SK-MEL-5 (cell line): ENCODE measurements at regions not wholly inside any gene's neighbourhood (a gene's known extent, or its start where the extent isn't known, plus 50 kb on each side); places are given as distances from the start of the nearest gene placed in this dataset.

Experiments
- DNase-seq: peaks from one replicate; pipeline ENCODE4 v3.0.0-alpha.2; 2016; ENCODE audit warnings: low read depth, low spot score
- in situ Hi-C: cut with HindIII; loops from 2 replicates; pipeline ENCODE4 v1.10.0; 2016; ENCODE audit warnings: low sequenced_read_pairs, high pct_unique_total_duplicates, low pct_unique_long_range_greater_than_20kb

GRCh38 chr3:152611905-152612304, 223.0 kb upstream of the P2RY1 start:
- DNase-seq = no peak
- in situ Hi-C loops = no loop called here

GRCh38 chr3:152613851-152614250, 221.1 kb upstream of the P2RY1 start:
- in situ Hi-C loops = no loop called here
- no peak for DNase-seq

DNA sequence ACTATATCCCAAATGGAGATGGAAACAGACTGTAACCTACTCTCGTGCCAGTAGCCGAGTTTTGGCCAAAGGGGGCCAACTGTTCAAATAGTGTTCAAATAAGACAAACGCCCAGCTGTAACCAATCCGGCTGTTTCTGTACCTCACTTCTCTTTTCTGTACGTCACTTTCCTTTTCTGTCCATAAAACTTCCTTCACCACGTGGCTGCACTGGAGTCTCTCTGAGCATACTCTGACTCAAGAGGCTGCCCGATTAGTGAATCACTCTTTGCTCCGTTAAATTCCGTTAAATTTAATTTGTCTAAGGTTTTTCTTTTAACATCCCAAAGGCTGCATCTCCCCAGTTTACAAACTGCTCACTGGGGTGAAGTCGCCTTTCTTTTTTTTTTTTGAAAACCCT, 219.2 kb upstream of the P2RY1 start:
- DNase-seq = no peak
- in situ Hi-C loops = no loop called here

DNA sequence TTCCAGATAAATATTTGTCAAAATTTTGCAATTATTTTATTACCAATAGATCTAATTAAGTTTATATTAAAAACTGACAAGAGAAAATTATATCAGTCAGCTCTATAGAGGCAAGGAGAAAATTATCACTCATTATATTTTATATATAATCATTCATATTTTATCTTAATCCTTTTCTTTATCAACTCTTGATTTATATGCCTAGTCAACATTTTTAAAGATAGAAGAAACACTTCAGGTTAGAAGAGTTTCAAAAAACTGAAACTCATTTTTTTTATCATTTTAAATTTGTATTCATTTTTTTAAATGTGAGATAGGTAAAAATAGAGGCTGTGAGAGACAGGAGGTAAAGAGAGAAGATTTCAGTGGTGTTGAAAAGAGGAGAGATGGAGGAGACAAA, 217.3 kb upstream of the P2RY1 start:
- no peak for DNase-seq
- in situ Hi-C loops = no loop called here

DNA sequence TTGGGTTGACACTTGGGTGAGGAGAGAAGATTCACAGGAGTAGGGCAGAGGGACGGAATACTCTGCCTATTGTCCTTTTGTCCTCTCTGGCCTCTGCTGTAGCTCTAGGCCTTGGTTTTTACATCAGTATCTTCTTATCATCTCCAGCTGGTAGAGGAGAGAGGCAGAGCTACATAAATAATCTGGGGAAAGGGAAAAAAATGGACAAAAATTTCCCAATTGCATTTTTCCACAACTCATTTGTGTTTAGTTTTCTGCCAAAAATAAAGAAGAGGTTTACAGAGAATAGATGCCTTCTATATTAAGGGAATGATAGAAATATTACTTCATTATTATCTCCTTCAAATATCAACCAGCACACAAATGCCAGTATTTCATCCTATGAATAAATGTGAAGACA, 216.4 kb upstream of the P2RY1 start:
- no peak for DNase-seq
- in situ Hi-C loops = no loop called here

GRCh38 chr3:152619691-152620090, 215.2 kb upstream of the P2RY1 start:
- in situ Hi-C loops = no loop called here
- no peak for DNase-seq

- in situ Hi-C loops = no loop called here
- DNase-seq = peak; percentile 15
Measured at GRCh38 chr3:152620395-152620794, 214.5 kb upstream of the P2RY1 start.

DNA sequence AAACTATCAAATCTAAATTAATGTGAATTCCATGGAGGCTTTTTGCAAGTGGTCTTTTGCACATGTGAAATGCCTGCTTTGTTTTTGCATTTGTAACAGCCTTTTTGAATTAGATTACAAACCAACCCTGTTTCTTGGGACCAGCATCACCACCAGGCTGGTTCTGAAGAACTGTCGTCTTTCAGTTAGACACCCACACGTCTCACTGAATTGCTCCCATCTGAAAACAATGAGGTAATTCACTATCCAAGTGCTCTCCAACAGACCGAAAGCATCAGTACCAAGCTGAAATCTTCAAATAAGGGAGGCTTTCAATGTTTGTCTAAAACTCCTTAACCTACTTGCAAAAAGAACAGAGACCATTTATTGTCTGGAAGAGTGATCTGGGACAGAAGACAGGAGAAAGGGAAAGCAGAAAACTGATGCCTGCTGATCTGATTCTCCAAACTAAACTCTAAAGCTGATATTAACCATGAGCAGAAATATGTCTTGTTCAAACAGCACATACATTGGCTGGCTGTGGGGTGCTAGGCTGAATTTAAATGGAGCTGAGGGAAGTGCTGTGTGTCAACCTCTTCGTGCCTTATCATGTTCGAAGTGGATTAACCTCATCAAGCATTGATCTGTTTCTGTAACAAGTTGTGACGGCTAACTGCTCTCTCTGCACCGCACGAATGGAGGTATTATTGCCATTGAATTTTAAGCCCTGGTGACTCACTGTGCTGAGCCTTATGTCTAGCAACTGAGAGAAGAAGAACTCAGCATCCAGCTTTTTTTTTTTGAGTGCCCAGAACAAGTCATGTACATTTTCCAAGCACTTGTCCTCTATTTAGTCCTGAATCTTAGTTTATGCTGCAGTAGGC, 213.7 kb upstream of the P2RY1 start:
- DNase-seq = peak; percentile 94

DNA sequence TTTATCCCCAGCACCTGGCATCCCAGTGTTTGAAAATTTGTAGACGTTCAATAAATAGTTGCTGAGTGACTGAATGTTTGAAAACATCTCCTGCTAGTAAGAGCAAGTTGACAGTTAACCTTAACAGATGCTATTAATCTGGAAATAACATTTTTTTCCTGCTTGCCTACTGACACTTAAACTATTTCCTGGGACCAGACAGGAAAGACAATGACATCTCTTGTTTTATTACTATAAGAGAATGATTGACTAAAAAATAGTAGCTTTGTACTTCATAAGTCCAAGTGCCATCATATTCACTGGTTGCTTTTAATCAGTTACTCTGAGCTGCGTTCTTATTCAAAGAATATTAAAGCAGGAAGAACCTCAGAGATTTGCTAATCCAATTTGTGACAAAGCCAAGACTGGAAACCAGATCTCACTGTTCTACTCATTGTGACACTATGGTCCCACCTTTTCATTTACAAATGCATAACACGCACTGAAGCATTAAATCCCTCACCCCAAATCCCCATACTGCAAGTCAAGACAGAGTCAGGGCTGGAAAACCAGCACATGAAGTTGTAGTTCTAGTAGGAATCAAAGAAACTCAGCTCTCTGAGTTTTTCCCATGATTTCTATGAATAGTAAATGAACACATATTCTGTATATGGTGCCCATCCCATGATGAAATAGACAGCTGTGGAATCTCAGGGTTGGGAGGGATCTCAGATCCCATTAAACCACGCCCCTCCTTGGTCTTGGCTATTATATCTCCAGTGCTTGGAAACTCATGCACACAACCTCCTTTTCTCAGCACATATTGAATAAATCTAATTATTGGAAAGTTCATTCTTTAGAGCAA, 212.7 kb upstream of the P2RY1 start:
- peak; percentile 36 for DNase-seq

More for the DNA sequence above, 213.7 kb upstream of the P2RY1 start:
- in situ Hi-C loops = no loop called here

DNA sequence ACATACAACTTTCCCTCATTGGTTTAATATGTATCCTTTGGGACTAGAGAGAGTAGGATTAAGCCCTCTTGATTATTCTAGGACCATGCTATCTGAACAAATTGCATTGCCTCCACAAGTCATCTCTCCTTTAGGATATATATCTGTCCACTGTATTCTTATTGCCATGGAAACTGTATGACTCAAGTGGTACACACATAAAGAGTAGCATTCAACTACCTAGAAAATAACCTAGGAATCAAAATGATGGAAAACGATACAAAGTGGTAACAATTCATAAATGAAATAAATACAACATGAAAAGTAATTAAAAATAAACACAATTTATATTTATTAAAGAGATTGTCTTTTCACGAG, 212.1 kb upstream of the P2RY1 start:
- in situ Hi-C loops = no loop called here
- DNase-seq = no peak

More for the DNA sequence above, 212.7 kb upstream of the P2RY1 start:
- in situ Hi-C loops = no loop called here

DNA sequence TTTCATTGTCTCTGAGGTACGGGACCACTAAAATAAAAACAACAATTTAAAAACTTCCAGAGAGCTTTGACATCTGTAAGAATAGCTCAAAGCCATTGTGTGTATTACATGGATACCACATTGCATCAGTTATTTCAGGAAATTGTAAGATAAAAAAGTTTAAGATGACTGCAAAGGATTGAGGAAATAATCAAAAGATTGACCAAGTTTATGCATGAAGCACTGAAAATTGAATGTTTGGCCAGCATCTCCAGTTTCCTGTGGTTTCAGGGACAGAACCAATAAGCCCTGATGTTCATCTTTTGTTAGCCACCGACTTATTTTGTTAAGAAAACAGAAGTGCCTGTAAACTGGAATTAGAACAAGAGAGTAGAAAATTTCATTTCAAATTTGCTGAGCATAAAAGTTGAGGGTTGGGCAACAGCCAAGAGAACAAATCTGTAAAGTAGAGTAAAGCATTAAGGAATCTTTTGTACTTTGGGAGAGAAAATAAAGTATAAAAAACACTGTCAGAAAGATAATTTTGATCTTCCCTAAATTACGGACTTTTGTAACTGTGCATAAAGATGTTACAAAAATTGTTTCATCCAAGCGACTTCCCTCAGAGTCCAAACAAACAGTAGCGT, 211.5 kb upstream of the P2RY1 start:
- DNase-seq = no peak
- in situ Hi-C loops = no loop called here

DNA sequence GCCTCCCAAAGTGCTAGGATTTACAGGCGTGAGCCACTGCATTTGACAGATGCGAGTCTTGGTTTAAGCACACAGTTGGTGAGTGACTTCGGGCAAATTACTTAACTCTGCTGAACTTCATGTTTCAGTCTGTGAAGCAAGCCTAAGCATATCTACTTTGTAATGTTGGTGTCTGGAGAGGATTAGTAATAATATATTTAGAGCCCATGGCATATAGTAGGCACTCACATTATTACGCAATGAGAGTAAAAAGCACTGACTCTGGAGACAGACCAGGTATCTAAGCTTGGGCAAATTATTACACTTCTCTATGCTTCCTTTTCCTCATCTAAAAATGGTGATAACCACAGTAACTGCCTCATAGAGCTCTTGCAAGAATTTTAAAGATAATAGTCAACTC, 208.7 kb upstream of the P2RY1 start:
- DNase-seq = no peak
- in situ Hi-C loops = no loop called here

DNA sequence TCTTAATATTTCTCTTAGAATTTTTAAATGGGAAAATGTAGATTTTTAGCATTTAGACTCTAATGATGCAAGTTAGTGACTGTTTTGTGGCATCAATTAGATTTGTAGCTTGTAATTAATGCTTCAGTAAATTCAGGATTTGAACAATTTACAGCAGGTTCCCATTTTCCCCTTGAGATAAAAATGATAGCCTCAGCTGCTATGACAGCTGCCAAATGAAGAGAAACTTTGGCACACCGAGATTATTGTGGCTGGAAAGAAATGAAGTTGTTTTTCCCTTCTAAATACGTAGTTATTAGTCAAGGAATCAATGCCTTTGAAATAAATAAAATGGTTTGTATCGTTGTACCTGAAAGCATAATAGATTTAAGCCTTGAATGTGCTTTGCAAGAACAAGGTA, 206.4 kb upstream of the P2RY1 start:
- in situ Hi-C loops = no loop called here
- no peak for DNase-seq

DNA sequence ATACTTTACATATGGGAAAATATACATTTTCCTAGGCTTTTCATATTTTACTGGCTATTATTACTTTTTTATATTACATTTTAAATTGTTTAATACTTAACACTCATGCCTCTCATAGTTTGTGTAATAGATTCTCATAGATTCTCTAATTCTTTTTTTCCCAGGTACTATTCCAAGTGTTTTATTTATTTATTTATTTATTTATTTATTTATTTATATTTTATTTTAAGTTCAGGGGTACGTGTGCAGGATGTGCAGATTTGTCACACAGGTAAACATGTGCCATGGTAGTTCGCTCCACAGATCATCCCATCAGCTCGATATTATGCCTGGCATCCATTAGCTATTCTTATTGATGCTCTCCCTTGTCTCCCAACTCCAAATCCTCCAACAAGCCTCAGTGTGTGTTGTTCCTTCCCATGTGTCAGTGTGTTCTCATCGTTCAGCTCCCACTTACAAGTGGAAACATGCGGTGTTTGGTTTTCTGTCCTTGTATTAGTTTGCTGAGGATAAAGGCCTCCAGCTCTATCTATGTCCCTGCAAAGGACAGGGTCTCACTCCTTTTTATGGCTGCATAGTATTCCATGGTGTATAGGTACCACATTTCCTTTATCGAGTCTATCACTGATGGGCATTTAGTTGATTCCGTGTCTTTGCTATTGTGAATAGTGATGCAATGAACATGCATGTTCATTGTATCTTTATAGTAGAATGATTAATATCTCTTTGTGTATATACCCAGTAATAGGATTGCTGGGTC, 205.4 kb upstream of the P2RY1 start:
- no peak for DNase-seq
- in situ Hi-C loops = no loop called here

- no peak for DNase-seq
- in situ Hi-C loops = no loop called here
Measured at GRCh38 chr3:152635389-152635788, 199.5 kb upstream of the P2RY1 start.

DNA sequence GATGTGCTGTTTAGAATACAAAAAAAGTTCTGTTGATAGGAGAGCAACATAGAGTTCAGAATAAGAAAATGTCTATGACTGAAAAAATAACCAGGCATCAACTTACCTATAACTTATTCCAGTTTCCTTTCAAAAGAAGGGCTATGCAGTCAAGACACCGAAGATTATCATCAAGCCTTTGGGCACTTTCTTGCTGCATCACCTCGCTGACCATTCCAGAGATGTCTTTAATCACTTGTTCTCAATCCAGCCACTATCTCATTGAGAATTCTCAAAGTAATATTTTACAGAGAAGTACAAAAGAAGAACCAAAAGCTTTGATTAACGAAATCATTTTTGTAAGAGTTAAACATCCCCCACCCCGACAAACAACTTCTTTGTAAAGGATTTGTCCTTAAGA, 198.3 kb upstream of the P2RY1 start:
- DNase-seq = no peak
- in situ Hi-C loops = no loop called here

- DNase-seq = no peak
- in situ Hi-C loops = no loop called here
Measured at GRCh38 chr3:152638214-152638613, 196.7 kb upstream of the P2RY1 start.
